Suprapubic skin (tissue), 4 donors: ENCODE measurements at regions not wholly inside any gene's neighbourhood (a gene's known extent, or its start where the extent isn't known, plus 50 kb on each side); places are given as distances from the start of the nearest gene placed in this dataset.

Source experiments
- DNase-seq, 2 donors: peaks; one replicate each; pipeline ENCODE4 v3.0.0-alpha.2; 2019; ENCODE audit warnings: low spot score in 2 of 2
- H3K27ac ChIP-seq: fragments of 200-600 bp; sonication (generic); one replicate; pipeline ENCODE4 v1.5.1; 2019
- H3K27me3 ChIP-seq: fragments of 200-600 bp; sonication (generic); one replicate; pipeline ENCODE4 v1.5.1; 2019
- H3K36me3 ChIP-seq: fragments of 200-600 bp; sonication (generic); one replicate; pipeline ENCODE4 v1.5.1; 2019
- H3K4me1 ChIP-seq: fragments of 200-600 bp; sonication (generic); one replicate; pipeline ENCODE4 v1.5.1; 2019
- H3K4me3 ChIP-seq: fragments of 200-600 bp; sonication (generic); one replicate; pipeline ENCODE4 v1.5.1; 2019; ENCODE audit warnings: mild to moderate bottlenecking
- H3K9me3 ChIP-seq: fragments of 200-600 bp; sonication (generic); one replicate; pipeline ENCODE4 v1.5.1; 2019
- EP300 ChIP-seq: sonication (generic); formaldehyde crosslinking; IDR thresholded peaks from one replicate; pipeline ENCODE4 v1.6.1; 2017; ENCODE audit warnings: antibody characterized with exemption
- POLR2A ChIP-seq, 2 donors: fragments of 450-650 bp; IDR thresholded peaks; one replicate each; pipeline ENCODE4 v1.6.1; 2017; ENCODE audit warnings: antibody characterized with exemption in 2 of 2, mild to moderate bottlenecking in 2 of 2, moderate library complexity in 2 of 2
- POLR2AphosphoS5 ChIP-seq, 3 donors: sonication (generic); formaldehyde crosslinking; IDR thresholded peaks; one replicate each; pipeline ENCODE4 v1.6.1; 2017; ENCODE audit warnings: antibody characterized with exemption in 3 of 3
- whole genome bisulfite sequencing: methylation state at CpG from one replicate; pipeline ENCODE4 v1.1.5; 2018; 5-methylcytosine and 5-hydroxymethylcytosine counted together
- TF ChIP-seq, protein P1 (sequence below), 2 donors: fragments of 200-600 bp in 1 of 2; fragments of 450-650 bp in 1 of 2; sonication (generic) in 1 of 2; IDR thresholded peaks; one replicate each; pipeline ENCODE4 v1.5.1; 2016 to 2019; ENCODE audit warnings: antibody characterized with exemption in 2 of 2, mild to moderate bottlenecking in 1 of 2, moderate library complexity in 1 of 2

DNA sequence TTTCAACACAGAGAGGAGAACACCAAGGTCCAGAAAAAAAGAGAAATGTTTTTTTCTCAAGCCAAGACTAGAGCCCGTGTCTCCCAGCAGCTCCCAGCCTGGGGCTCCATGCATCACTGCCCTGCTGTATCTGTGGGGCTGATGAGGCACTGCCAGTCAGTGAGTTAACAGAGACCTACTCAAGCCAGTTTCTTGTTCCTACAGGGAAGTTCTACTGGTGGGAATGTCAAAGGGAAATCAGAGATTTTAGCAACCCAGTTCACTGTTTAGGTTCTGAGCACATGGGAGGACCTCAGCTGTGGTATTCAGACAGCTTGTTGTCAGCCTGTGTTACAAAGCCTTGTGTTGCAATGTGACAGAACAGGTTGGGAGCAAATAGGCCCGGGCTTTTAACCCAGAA lies 234.3 kb downstream of the TLE3 start:
- Histone ChIP-seq H3K4me3 (no peak overlapping the region), H3K4me1 (no peaks in the 10 kb centered on the region), H3K9me3 (no peaks in the 10 kb centered on the region), H3K27me3 (no peaks in the 10 kb centered on the region), H3K27ac (no peak overlapping the region), H3K36me3 (no peaks in the 10 kb centered on the region)
- WGBS = 64% methylated on average over 2 of the region's 2 CpGs
- no peak for DNase-seq
- TF ChIP-seq, protein P1, sequence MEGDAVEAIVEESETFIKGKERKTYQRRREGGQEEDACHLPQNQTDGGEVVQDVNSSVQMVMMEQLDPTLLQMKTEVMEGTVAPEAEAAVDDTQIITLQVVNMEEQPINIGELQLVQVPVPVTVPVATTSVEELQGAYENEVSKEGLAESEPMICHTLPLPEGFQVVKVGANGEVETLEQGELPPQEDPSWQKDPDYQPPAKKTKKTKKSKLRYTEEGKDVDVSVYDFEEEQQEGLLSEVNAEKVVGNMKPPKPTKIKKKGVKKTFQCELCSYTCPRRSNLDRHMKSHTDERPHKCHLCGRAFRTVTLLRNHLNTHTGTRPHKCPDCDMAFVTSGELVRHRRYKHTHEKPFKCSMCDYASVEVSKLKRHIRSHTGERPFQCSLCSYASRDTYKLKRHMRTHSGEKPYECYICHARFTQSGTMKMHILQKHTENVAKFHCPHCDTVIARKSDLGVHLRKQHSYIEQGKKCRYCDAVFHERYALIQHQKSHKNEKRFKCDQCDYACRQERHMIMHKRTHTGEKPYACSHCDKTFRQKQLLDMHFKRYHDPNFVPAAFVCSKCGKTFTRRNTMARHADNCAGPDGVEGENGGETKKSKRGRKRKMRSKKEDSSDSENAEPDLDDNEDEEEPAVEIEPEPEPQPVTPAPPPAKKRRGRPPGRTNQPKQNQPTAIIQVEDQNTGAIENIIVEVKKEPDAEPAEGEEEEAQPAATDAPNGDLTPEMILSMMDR (IDR thresholded peaks at IDR 0.05) = no peak
- TF ChIP-seq POLR2A (IDR thresholded peaks at IDR 0.05) (no peak), EP300 (no peak), POLR2AphosphoS5 (IDR thresholded peaks at IDR 0.05) (no peak)

DNA sequence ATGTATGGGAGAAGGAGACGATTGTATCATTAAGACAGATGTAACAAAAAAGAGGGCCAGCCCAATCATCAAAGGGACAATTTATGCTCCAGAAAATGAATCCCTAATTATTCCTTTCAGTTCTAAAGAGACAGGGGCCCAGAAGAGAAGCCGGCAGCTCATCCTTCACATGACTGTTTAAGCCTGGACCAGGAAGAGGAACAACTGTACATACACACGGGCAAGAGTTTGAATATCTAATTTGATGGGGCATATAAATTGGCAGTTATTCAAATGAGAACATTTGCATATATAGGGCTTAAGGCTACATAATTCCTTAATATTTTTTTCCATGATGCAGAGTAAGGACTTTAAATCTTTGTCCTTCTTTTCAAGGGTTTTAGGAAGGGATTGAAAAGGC lies 232.3 kb downstream of the TLE3 start:
- whole genome bisulfite sequencing = 89% methylated on average over 3 of the region's 3 CpGs
- H3K27ac ChIP-seq = no peak overlapping the region

DNA sequence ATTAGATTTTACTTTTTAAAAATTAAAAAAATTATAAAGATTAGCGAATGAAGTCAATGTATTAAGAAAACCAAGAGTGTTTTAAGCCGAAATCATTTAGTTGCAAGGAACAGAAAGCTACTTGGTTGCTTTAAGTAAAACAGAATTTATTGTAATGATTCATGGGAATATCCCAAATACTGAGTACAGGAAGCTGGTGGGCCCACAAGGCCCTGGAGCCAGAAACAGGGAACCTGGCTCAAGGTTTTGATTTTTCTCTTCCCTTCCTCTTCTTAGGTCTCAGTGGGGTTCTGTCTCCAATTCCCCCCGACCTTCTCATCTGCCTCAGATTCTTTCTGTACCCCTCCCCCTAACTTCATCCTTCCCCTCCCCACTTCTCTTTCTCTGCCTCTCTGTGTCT lies 229.0 kb downstream of the TLE3 start:
- H3K27ac ChIP-seq = no peak overlapping the region
- H3K4me3 ChIP-seq = no peak overlapping the region
- WGBS = 78% methylated on average over 3 of the region's 3 CpGs
- TF ChIP-seq EP300 (no peak), POLR2A (IDR thresholded peaks at IDR 0.05) (no peak), POLR2AphosphoS5 (IDR thresholded peaks at IDR 0.05) (no peak)
- TF ChIP-seq, protein P1 (IDR thresholded peaks at IDR 0.05) = no peak
- H3K9me3 ChIP-seq = no peaks in the 10 kb centered on the region
- no peaks in the 10 kb centered on the region for H3K4me1 ChIP-seq
- no peaks in the 10 kb centered on the region for H3K36me3 ChIP-seq
- H3K27me3 ChIP-seq = peaks cover 8% of the 10 kb centered on the region
- DNase-seq = no peak

More for the DNA sequence above, 232.3 kb downstream of the TLE3 start:
- no peaks in the 10 kb centered on the region for H3K4me1 ChIP-seq
- no peaks in the 10 kb centered on the region for H3K36me3 ChIP-seq
- no peak for DNase-seq
- TF ChIP-seq, protein P1 (IDR thresholded peaks at IDR 0.05) = no peak
- TF ChIP-seq POLR2A (IDR thresholded peaks at IDR 0.05) = no peak
- no peak for TF ChIP-seq POLR2AphosphoS5 (IDR thresholded peaks at IDR 0.05)
- no peak for TF ChIP-seq EP300
- no peaks in the 10 kb centered on the region for H3K27me3 ChIP-seq
- H3K9me3 ChIP-seq = no peaks in the 10 kb centered on the region
- no peak overlapping the region for H3K4me3 ChIP-seq

DNA sequence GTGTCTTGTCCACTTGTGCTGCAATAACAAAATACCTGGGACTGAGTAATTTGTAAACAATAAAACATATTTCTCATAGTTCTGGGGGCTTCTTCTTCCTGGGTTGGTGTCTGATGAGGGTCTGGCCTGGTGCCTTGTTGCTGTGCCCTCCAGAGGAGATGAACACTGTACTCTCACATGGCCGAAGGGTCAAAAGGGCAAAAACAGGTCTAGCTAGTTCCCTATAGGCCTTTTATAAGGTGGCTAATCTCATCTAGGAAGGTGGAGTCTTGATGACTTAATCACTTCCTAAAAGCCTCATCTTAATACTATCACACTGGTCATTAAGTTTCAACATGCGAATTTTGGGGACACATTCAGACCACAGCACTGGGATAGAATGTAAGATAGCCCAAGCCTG lies 228.4 kb downstream of the TLE3 start:
- TF ChIP-seq POLR2A (IDR thresholded peaks at IDR 0.05) (no peak), EP300 (no peak), POLR2AphosphoS5 (IDR thresholded peaks at IDR 0.05) (no peak)
- TF ChIP-seq, protein P1 (IDR thresholded peaks at IDR 0.05) = no peak
- H3K36me3 ChIP-seq = no peaks in the 10 kb centered on the region
- H3K27ac ChIP-seq = no peak overlapping the region
- H3K4me3 ChIP-seq = no peak overlapping the region
- DNase-seq = no peak
- H3K27me3 ChIP-seq = peaks cover 8% of the 10 kb centered on the region
- H3K4me1 ChIP-seq = no peaks in the 10 kb centered on the region
- 46% methylated on average over 2 of the region's 2 CpGs for WGBS
- H3K9me3 ChIP-seq = no peaks in the 10 kb centered on the region

DNA sequence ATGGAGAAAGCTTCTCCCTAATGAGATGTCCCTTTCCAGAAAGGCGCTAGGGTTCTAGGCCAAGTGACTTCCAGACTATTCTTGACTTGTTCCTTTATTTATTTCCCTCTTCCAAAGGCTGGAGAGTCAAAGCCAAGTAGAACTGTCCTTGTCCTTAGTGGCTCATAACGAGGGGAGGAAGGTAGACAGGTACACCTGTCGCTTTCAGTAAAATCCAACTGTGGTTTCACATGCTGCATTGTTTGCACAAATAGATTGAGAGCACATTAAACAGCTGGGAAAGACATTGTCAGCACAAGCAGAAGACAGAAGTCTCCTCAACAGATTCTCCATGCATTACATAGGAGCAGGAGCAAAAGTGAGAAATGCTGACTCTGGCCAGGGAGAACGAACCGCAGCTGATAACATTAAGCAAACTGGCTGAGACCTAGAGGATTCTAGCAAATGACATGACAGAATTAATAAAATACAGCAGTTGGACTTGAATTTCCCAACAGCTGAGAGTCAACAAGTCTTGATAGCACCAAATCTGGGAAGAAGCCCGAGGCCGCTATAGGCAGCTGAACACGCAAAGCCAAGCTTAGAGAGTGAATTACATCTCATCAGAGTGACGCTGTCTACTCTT lies 227.7 kb downstream of the TLE3 start:
- Histone ChIP-seq H3K4me1 (no peaks in the 10 kb centered on the region), H3K9me3 (no peaks in the 10 kb centered on the region), H3K27me3 (peaks cover 8% of the 10 kb centered on the region), H3K4me3 (no peak overlapping the region), H3K36me3 (no peaks in the 10 kb centered on the region), H3K27ac (no peak overlapping the region)
- 80% methylated on average over 9 of the region's 9 CpGs for WGBS
- DNase-seq = no peak
- TF ChIP-seq EP300 = no peak
- TF ChIP-seq, protein P1 (IDR thresholded peaks at IDR 0.05) = no peak
- TF ChIP-seq POLR2AphosphoS5 (IDR thresholded peaks at IDR 0.05) = no peak
- no peak for TF ChIP-seq POLR2A (IDR thresholded peaks at IDR 0.05)
